ENCODE measurements at regions not wholly inside any gene's neighbourhood (a gene's known extent, or its start where the extent isn't known, plus 50 kb on each side); places are given as distances from the start of the nearest gene placed in this dataset.

GRCh38 chr19:28283592-28283991 lies 929.4 kb downstream of the UQCRFS1 start:
- DNase-seq (ENCODE audit: low spot score in 2 of 2) = no peak
- TF ChIP-seq CTCF (IDR thresholded peaks at IDR 0.05) = no peak
- Histone ChIP-seq H3K4me1 (no peaks in the 10 kb centered on the region), H3K27me3 (no peaks in the 10 kb centered on the region), H3K36me3 (no peaks in the 10 kb centered on the region), H3K9me3 (no peaks in the 10 kb centered on the region), H3K27ac (no peak overlapping the region), H3K4me3 (no peak overlapping the region)
- intact Hi-C loops (cut with DNase I) = no loop called here

GRCh38 chr19:28281676-28282075 lies 931.3 kb downstream of the UQCRFS1 start:
- H3K9me3 ChIP-seq = no peaks in the 10 kb centered on the region
- H3K4me1 ChIP-seq = no peaks in the 10 kb centered on the region
- intact Hi-C loops (cut with DNase I) = no loop called here
- H3K4me3 ChIP-seq = no peak overlapping the region
- no peak for DNase-seq (ENCODE audit: low spot score in 2 of 2)
- no peak overlapping the region for H3K27ac ChIP-seq
- no peak for TF ChIP-seq CTCF (IDR thresholded peaks at IDR 0.05)
- H3K27me3 ChIP-seq = no peaks in the 10 kb centered on the region
- H3K36me3 ChIP-seq = no peaks in the 10 kb centered on the region

GRCh38 chr19:28264556-28264955 lies 948.4 kb downstream of the UQCRFS1 start:
- no peak overlapping the region for H3K27ac ChIP-seq
- H3K4me1 ChIP-seq = no peaks in the 10 kb centered on the region
- no peaks in the 10 kb centered on the region for H3K27me3 ChIP-seq
- TF ChIP-seq CTCF (IDR thresholded peaks at IDR 0.05) = no peak
- no peaks in the 10 kb centered on the region for H3K36me3 ChIP-seq
- H3K4me3 ChIP-seq = no peak overlapping the region
- intact Hi-C loops (cut with DNase I) = no loop called here
- no peak for DNase-seq (ENCODE audit: low spot score in 2 of 2)
- H3K9me3 ChIP-seq = no peaks in the 10 kb centered on the region

GRCh38 chr19:28258829-28259228 lies 954.1 kb downstream of the UQCRFS1 start:
- intact Hi-C loops (cut with DNase I) = no loop called here
- Histone ChIP-seq H3K27me3 (no peaks in the 10 kb centered on the region), H3K9me3 (no peaks in the 10 kb centered on the region), H3K36me3 (no peaks in the 10 kb centered on the region), H3K4me1 (no peaks in the 10 kb centered on the region), H3K27ac (no peak overlapping the region), H3K4me3 (no peak overlapping the region)
- TF ChIP-seq CTCF (IDR thresholded peaks at IDR 0.05) = no peak
- no peak for DNase-seq (ENCODE audit: low spot score in 2 of 2)

- no peak for DNase-seq (ENCODE audit: low spot score in 2 of 2)
- H3K27ac ChIP-seq = no peak overlapping the region
- intact Hi-C loops (cut with DNase I) = no loop called here
- H3K27me3 ChIP-seq = no peaks in the 10 kb centered on the region
- no peak overlapping the region for H3K4me3 ChIP-seq
- H3K4me1 ChIP-seq = no peaks in the 10 kb centered on the region
- TF ChIP-seq CTCF (IDR thresholded peaks at IDR 0.05) = no peak
- H3K36me3 ChIP-seq = no peaks in the 10 kb centered on the region
- H3K9me3 ChIP-seq = no peaks in the 10 kb centered on the region
Measured at GRCh38 chr19:28257396-28257795, 955.6 kb downstream of the UQCRFS1 start.

GRCh38 chr19:28247243-28247642 lies 965.7 kb downstream of the UQCRFS1 start:
- Histone ChIP-seq H3K4me3 (no peak overlapping the region), H3K4me1 (no peaks in the 10 kb centered on the region), H3K36me3 (no peaks in the 10 kb centered on the region), H3K27ac (no peak overlapping the region), H3K27me3 (no peaks in the 10 kb centered on the region), H3K9me3 (no peaks in the 10 kb centered on the region)
- no peak for TF ChIP-seq CTCF (IDR thresholded peaks at IDR 0.05)
- intact Hi-C loops (cut with DNase I) = no loop called here
- no peak for DNase-seq (ENCODE audit: low spot score in 2 of 2)
